Left ventricle myocardium inferior (tissue), 1 donor: ENCODE measurements at regions not wholly inside any gene's neighbourhood (a gene's known extent, or its start where the extent isn't known, plus 50 kb on each side); places are given as distances from the start of the nearest gene placed in this dataset.

Experiments used
- DNase-seq: peaks from one replicate; pipeline ENCODE4 v3.0.0-alpha.2; 2020
- H3K27ac ChIP-seq: fragments of 200-600 bp; replicated peaks from 2 replicates; pipeline ENCODE4 v1.8.0; 2021
- H3K27me3 ChIP-seq: fragments of 200-600 bp; 2 replicates; pipeline ENCODE4 v1.8.0; 2021; ENCODE audit warnings: low read depth
- H3K36me3 ChIP-seq: fragments of 200-600 bp; 2 replicates; pipeline ENCODE4 v1.8.0; 2021
- H3K4me1 ChIP-seq: fragments of 200-600 bp; 2 replicates; pipeline ENCODE4 v1.8.0; 2021
- H3K4me3 ChIP-seq: fragments of 200-600 bp; 2 replicates; pipeline ENCODE4 v1.8.0; 2021; ENCODE audit warnings: mild to moderate bottlenecking, moderate library complexity
- H3K9me3 ChIP-seq: fragments of 200-600 bp; replicated peaks from 2 replicates; pipeline ENCODE4 v1.8.0; 2021
- CTCF ChIP-seq: fragments of 200-600 bp; IDR thresholded peaks from 2 replicates; pipeline ENCODE4 v1.8.0; 2021; ENCODE audit warnings: antibody characterized with exemption, mild to moderate bottlenecking, borderline replicate concordance
- intact Hi-C: fragments of 100-400 bp; cut with micrococcal nuclease; formaldehyde crosslinking; loops from one replicate; pipeline ENCODE4 v1.11.0; 2022
- donor health status: DM: no; HTN: yes; CAD: no; lungs with severe emphysema.

DNA sequence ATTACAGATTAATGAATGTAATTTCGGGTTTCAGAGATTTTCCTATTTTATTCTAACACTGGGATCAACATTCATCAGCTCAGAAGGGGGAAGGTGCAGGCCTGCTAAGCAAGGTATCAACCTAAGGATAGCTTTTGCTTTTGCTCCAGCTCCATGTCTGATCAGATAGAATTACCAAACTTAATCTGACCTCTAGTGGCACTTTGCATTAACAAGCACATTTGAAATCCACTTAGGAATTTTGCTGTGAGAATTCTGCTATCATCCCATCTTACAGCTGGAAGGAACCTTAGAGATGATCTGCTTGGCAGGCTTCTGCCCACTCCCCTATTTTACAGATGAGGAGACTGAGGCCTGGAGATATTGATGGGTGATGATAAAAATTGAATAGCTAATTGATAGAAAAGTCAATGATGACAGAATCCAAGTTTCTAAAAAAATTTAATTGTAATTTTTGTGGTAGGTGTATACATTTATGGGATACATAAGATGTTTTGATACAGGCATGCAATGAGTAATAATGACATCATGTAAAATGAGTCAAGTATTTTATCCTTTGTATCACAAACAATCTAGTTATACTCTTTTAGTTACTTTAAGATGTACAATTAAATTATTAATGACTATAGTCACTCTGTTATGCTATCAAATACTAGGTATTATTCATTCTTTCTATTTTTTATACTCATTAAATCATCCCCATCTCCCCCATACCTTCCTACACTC is 209.2 kb upstream of the ZPLD1 start:
- DNase-seq, result no peak
- peak; percentile 70 for TF ChIP-seq CTCF
- Histone ChIP-seq H3K27me3 (no peaks in the 10 kb centered on the region), H3K4me1 (peaks cover 12% of the 10 kb centered on the region), H3K36me3 (no peaks in the 10 kb centered on the region), H3K4me3 (no peak overlapping the region), H3K27ac (no peak overlapping the region), H3K9me3 (no peaks in the 10 kb centered on the region)
- intact Hi-C loops, result loop anchor here (2.0 to 5.0 kb wide), 2 partner anchors 312 to 415 kb away; no protein-coding TSS in a partner anchor

GRCh38 chr3:102226463-102226862 is 208.4 kb upstream of the ZPLD1 start:
- Histone ChIP-seq H3K27ac (no peak overlapping the region), H3K4me3 (no peak overlapping the region), H3K27me3 (no peaks in the 10 kb centered on the region), H3K36me3 (no peaks in the 10 kb centered on the region), H3K9me3 (no peaks in the 10 kb centered on the region), H3K4me1 (peaks cover 12% of the 10 kb centered on the region)
- intact Hi-C loops, result loop anchor here (5.0 kb wide), 1 partner anchor 311 kb away; no protein-coding TSS in a partner anchor
- no peak for DNase-seq
- no peak for TF ChIP-seq CTCF

GRCh38 chr3:102229062-102229655 is 205.7 kb upstream of the ZPLD1 start:
- Histone ChIP-seq H3K36me3 (no peaks in the 10 kb centered on the region), H3K27ac (no peak overlapping the region), H3K9me3 (no peaks in the 10 kb centered on the region), H3K4me3 (no peak overlapping the region), H3K27me3 (no peaks in the 10 kb centered on the region), H3K4me1 (peaks cover 12% of the 10 kb centered on the region)
- DNase-seq, result peak; percentile 55
- intact Hi-C loops, result loop anchor here (5.0 kb wide), 1 partner anchor 308 kb away; no protein-coding TSS in a partner anchor
- peak; percentile 97 for TF ChIP-seq CTCF

GRCh38 chr3:102230057-102230456 is 204.8 kb upstream of the ZPLD1 start:
- peaks cover 6% of the 10 kb centered on the region for H3K4me1 ChIP-seq
- DNase-seq, result no peak
- no peak for TF ChIP-seq CTCF
- H3K4me3 ChIP-seq, result no peak overlapping the region
- no peaks in the 10 kb centered on the region for H3K9me3 ChIP-seq
- intact Hi-C loops, result no loop called here
- no peaks in the 10 kb centered on the region for H3K27me3 ChIP-seq
- H3K27ac ChIP-seq, result no peak overlapping the region
- H3K36me3 ChIP-seq, result no peaks in the 10 kb centered on the region

DNA sequence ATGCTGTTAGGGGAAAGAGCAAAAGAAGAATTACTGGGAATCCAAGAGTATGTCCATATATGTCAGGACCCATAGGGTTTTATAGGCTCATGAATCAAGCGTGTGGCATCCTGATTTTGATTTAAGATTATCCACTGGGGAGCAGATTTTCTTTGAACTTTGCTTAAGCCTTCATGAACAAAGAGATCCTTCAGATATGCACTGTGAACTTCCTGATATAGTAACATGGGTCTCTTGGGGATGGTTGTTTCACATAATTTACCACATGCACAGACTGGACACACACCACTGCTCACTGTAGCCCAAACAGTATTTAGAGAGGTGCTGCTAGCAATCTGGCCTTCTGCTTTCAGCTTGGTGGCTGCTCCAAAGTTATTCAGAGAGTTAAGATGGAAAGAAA is 200.9 kb upstream of the ZPLD1 start:
- DNase-seq, result no peak
- TF ChIP-seq CTCF, result no peak
- Histone ChIP-seq H3K4me1 (peaks cover 6% of the 10 kb centered on the region), H3K27ac (no peak overlapping the region), H3K36me3 (no peaks in the 10 kb centered on the region), H3K4me3 (no peak overlapping the region), H3K27me3 (no peaks in the 10 kb centered on the region), H3K9me3 (no peaks in the 10 kb centered on the region)
- intact Hi-C loops, result no loop called here
